Common myeloid progenitor, CD34-positive (primary cell): ENCODE measurements at regions not wholly inside any gene's neighbourhood (a gene's known extent, or its start where the extent isn't known, plus 50 kb on each side); places are given as distances from the start of the nearest gene placed in this dataset.

ENCODE experiments used
- CTCF ChIA-PET: fragments of 350-600 bp; sonication (Branson Sonifier 250); formaldehyde crosslinking; loops from one replicate; lab custom pipeline; 2021; ENCODE audit warnings: antibody characterized with exemption; lab: Charles Lee
- POLR2A ChIA-PET: fragments of 350-600 bp; sonication (Branson Sonifier 250); formaldehyde crosslinking; loops from one replicate; lab custom pipeline; 2021; ENCODE audit warnings: antibody characterized with exemption; lab: Charles Lee
- DNase-seq, 3 donors: peaks; one replicate each; pipeline versions ENCODE4 v3.0.0 to v3.0.0-alpha.2; 2013
- H3K27ac ChIP-seq, 2 experiments: 1 replicate in 1 of 2; 2 replicates in 1 of 2; pipeline ENCODE4 v1.7.0; 2013; ENCODE audit warnings: inconsistent platforms in 2 of 2, low read length in 2 of 2, mild to moderate bottlenecking in 2 of 2, low read depth in 1 of 2, moderate library complexity in 1 of 2; ENCODE audit not compliant: severe bottlenecking in 2 of 2, insufficient read depth in 1 of 2, poor library complexity in 1 of 2
- H3K27me3 ChIP-seq, 5 experiments: replicated peaks in 2 of 5; 1 replicate in 3 of 5; 2 replicates in 2 of 5; pipeline versions ENCODE4 v1.6.1 to v1.7.0; 2013; ENCODE audit warnings: low read length in 4 of 5, mild to moderate bottlenecking in 2 of 5, moderate library complexity in 2 of 5, inconsistent platforms in 1 of 5; ENCODE audit not compliant: insufficient read depth in 5 of 5, control insufficient read depth in 4 of 5
- H3K36me3 ChIP-seq, 4 experiments: 1 replicate in 2 of 4; 2 replicates in 2 of 4; pipeline versions ENCODE4 v1.6.1 to v1.7.0; 2013; ENCODE audit warnings: low read length in 3 of 4, control low read depth in 1 of 4, mild to moderate bottlenecking in 1 of 4; ENCODE audit not compliant: control insufficient read depth in 4 of 4, insufficient read depth in 4 of 4
- H3K4me1 ChIP-seq, 4 experiments: 1 replicate in 3 of 4; 2 replicates in 1 of 4; pipeline versions ENCODE4 v1.6.1 to v1.7.1; 2013; ENCODE audit warnings: low read length in 3 of 4, mild to moderate bottlenecking in 3 of 4, control low read depth in 1 of 4, inconsistent platforms in 1 of 4, moderate library complexity in 1 of 4; ENCODE audit not compliant: control insufficient read depth in 4 of 4, insufficient read depth in 4 of 4; ENCODE audit errors: control extremely low read depth in 1 of 4
- H3K4me3 ChIP-seq, 7 experiments: 1 replicate in 4 of 7; 2 replicates in 3 of 7; pipeline versions ENCODE4 v1.5.1 to v1.7.0; 2013; ENCODE audit warnings: mild to moderate bottlenecking in 7 of 7, low read length in 6 of 7, moderate library complexity in 6 of 7, inconsistent platforms in 2 of 7, low read depth in 2 of 7, control low read depth in 1 of 7; ENCODE audit not compliant: insufficient read depth in 4 of 7, control insufficient read depth in 1 of 7; ENCODE audit errors: extremely low read depth in 1 of 7
- H3K9me3 ChIP-seq, 5 experiments: 1 replicate in 4 of 5; 2 replicates in 1 of 5; pipeline versions ENCODE4 v1.6.1 to v1.7.1; 2013; ENCODE audit warnings: low read length in 4 of 5, mild to moderate bottlenecking in 2 of 5, inconsistent platforms in 1 of 5, low read depth in 1 of 5, moderate library complexity in 1 of 5; ENCODE audit not compliant: control insufficient read depth in 4 of 5, insufficient read depth in 2 of 5; ENCODE audit errors: control extremely low read depth in 1 of 5
- WGBS: methylation state at CpG from one replicate; pipeline ENCODE4 v1.1.5; 2013; ENCODE audit not compliant: insufficient coverage; 5-methylcytosine and 5-hydroxymethylcytosine counted together

DNA sequence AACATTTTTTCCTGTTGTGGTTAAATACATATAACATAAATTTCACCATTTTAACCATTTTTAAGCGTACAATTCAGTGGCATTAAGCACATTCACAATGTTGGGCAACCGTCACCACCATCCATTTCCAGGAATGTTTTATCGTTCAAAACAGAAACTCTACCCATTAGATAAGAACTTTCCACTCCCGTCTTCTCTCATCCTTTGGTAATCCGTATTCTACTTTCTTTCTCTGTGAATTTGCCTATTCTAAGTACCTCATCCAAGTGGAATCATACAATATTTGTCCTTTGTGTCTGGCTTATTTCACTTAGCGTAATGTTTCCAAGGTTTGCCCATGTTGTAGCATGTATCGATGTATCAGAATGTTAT is 336.0 kb downstream of the RRAGC start:
- CTCF ChIA-PET = no interaction called here
- H3K27ac ChIP-seq = peak overlapping the region in 1 of 2 experiments; percentile 36
- no peaks in the 10 kb centered on the region for H3K9me3 ChIP-seq
- no peak for DNase-seq
- POLR2A ChIA-PET = no interaction called here
- H3K4me1 ChIP-seq = peaks cover 0 to 5% (median 0%) of the 10 kb centered on the region in 4 experiments
- 93% methylated on average over 5 of the region's 7 CpGs for WGBS
- H3K4me3 ChIP-seq = no peak overlapping the region
- peaks cover 0 to 37% (median 6%) of the 10 kb centered on the region in 5 experiments for H3K27me3 ChIP-seq
- no peaks in the 10 kb centered on the region for H3K36me3 ChIP-seq

DNA sequence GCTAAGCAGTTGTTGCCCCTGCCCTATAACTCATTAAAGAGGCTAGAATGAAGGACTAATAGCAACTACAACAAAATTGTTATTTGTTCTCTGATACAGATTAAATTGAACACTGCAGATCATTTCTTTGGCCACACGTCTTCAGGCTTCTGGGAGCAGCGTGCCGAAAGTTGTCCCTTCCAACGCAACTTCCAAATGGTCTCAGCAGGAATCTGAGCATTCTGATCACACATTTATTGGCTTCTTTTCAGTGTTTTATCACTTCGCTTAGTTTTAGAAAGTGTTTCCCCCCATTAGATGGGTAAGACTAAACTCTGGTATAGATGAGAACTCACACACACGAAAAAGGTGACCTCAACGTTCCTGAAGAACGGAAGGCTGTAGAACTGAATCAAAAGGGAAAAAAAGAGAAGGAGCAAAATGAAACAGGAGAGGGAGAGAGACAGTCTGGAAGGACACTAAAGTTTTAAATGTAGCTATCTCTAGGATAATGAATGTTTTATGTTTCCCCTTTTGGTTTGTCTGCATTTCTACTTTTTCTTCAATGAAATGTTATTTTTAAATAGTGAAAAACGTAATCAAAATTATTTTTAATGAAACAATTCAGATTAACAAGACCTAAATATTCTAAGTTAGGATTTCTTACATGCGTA is 336.5 kb downstream of the RRAGC start:
- peak overlapping the region in 1 of 2 experiments; percentile 36 for H3K27ac ChIP-seq
- CTCF ChIA-PET = no interaction called here

GRCh38 chr1:38516560-38516959 is 343.0 kb downstream of the RRAGC start:
- POLR2A ChIA-PET = no interaction called here
- Histone ChIP-seq H3K27me3 (peaks cover 0 to 20% (median 7%) of the 10 kb centered on the region in 5 experiments), H3K9me3 (no peaks in the 10 kb centered on the region), H3K36me3 (no peaks in the 10 kb centered on the region), H3K4me1 (no peaks in the 10 kb centered on the region), H3K4me3 (no peak overlapping the region), H3K27ac (no peak overlapping the region)
- WGBS = 100% methylated on average over 1 of the region's 2 CpGs
- DNase-seq = no peak
- CTCF ChIA-PET = no interaction called here

More for the DNA sequence above, 336.5 kb downstream of the RRAGC start:
- Histone ChIP-seq H3K36me3 (no peaks in the 10 kb centered on the region), H3K4me3 (no peak overlapping the region), H3K9me3 (no peaks in the 10 kb centered on the region), H3K27me3 (peaks cover 0 to 34% (median 6%) of the 10 kb centered on the region in 5 experiments), H3K4me1 (peaks cover 0 to 5% (median 0%) of the 10 kb centered on the region in 4 experiments)
- POLR2A ChIA-PET = interaction anchor here (0.6 kb wide), 1 partner anchor 251 kb away, joined by 3 read pairs; no protein-coding TSS in a partner anchor
- DNase-seq = no peak
- 74% methylated on average over 7 of the region's 10 CpGs for WGBS

- ChIA-PET POLR2A (interaction anchor here (0.6 kb wide), 1 partner anchor 24 kb away, joined by 3 read pairs; no protein-coding TSS in a partner anchor), CTCF (no interaction called here)
- no peak for DNase-seq
- no peaks in the 10 kb centered on the region for H3K9me3 ChIP-seq
- no peak overlapping the region for H3K4me3 ChIP-seq
- H3K4me1 ChIP-seq = no peaks in the 10 kb centered on the region
- peaks cover 6 to 51% (median 9%) of the 10 kb centered on the region in 5 experiments for H3K27me3 ChIP-seq
- H3K27ac ChIP-seq = no peak overlapping the region
- WGBS = 92% methylated on average over 7 of the region's 7 CpGs
- H3K36me3 ChIP-seq = no peaks in the 10 kb centered on the region
These were observed 346.8 kb downstream of the RRAGC start for GRCh38 chr1:38512789-38513188.

GRCh38 chr1:38512024-38512767 is 347.4 kb downstream of the RRAGC start:
- peaks cover 6 to 53% (median 9%) of the 10 kb centered on the region in 5 experiments for H3K27me3 ChIP-seq
- H3K4me1 ChIP-seq = no peaks in the 10 kb centered on the region
- no peaks in the 10 kb centered on the region for H3K9me3 ChIP-seq
- ChIA-PET CTCF (no interaction called here), POLR2A (no interaction called here)
- no peak overlapping the region for H3K27ac ChIP-seq
- DNase-seq = no peak
- H3K4me3 ChIP-seq = no peak overlapping the region
- WGBS = no CpG with 5 or more reads among the region's 5 CpGs
- no peaks in the 10 kb centered on the region for H3K36me3 ChIP-seq

GRCh38 chr1:38508232-38508631 is 351.3 kb downstream of the RRAGC start:
- POLR2A ChIA-PET = no interaction called here
- no peak for DNase-seq
- Histone ChIP-seq H3K4me1 (no peaks in the 10 kb centered on the region), H3K36me3 (no peaks in the 10 kb centered on the region), H3K9me3 (no peaks in the 10 kb centered on the region), H3K27me3 (peaks cover 11 to 74% (median 17%) of the 10 kb centered on the region in 5 experiments), H3K27ac (no peak overlapping the region), H3K4me3 (no peak overlapping the region)
- CTCF ChIA-PET = no interaction called here
- WGBS = 58% methylated on average over 5 of the region's 6 CpGs

DNA sequence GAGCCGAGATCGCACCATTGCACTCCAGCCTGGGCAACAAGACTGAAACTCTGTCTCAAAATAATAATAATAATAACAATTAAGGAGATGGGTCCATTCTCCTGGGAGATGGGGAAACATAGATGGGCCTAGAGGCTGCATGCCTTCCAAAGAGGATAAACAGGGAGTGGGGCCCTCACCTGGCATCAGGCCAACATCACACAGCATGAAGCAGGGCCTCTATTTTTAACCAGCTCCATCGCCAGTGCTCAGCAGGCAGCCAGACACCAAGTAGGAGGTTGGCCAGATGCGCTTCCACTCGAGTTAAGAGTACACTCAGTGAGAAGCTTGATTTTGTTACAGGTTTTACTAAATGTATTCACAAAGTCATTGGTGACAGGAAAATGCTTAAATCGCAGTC is 352.0 kb downstream of the RRAGC start:
- Histone ChIP-seq H3K4me1 (no peaks in the 10 kb centered on the region), H3K36me3 (no peaks in the 10 kb centered on the region), H3K4me3 (no peak overlapping the region), H3K27me3 (peaks cover 11 to 74% (median 14%) of the 10 kb centered on the region in 5 experiments), H3K9me3 (no peaks in the 10 kb centered on the region), H3K27ac (no peak overlapping the region)
- DNase-seq = no peak
- ChIA-PET CTCF (no interaction called here), POLR2A (no interaction called here)
- 82% methylated on average over 4 of the region's 6 CpGs for WGBS
